Liver (tissue), 3 donors: ENCODE measurements at regions not wholly inside any gene's neighbourhood (a gene's known extent, or its start where the extent isn't known, plus 50 kb on each side); places are given as distances from the start of the nearest gene placed in this dataset.

ENCODE experiments used
- ATF3 ChIP-seq: IDR thresholded peaks from 2 replicates; pipeline ENCODE4 v1.6.1; 2016; ENCODE audit warnings: antibody characterized with exemption
- CTCF ChIP-seq: fragments of 150-350 bp; IDR thresholded peaks from 2 replicates; pipeline ENCODE4 v1.5.1; 2017; ENCODE audit warnings: improper control_type of control experiment, low read depth, low read length; ENCODE audit not compliant: missing input control
- EGR1 ChIP-seq, 2 donors: IDR thresholded peaks; 2 replicates each; pipeline ENCODE4 v1.6.1; 2016 to 2018; ENCODE audit warnings: antibody characterized with exemption in 2 of 2, low read depth in 2 of 2
- HNF4G ChIP-seq: IDR thresholded peaks from 2 replicates; pipeline ENCODE4 v1.6.1; 2016; ENCODE audit warnings: antibody characterized with exemption
- REST ChIP-seq: IDR thresholded peaks from 2 replicates; pipeline ENCODE4 v1.6.1; 2016; ENCODE audit warnings: antibody characterized with exemption, mild to moderate bottlenecking
- RXRA ChIP-seq, 2 donors: IDR thresholded peaks; 2 replicates each; pipeline ENCODE4 v1.6.1; 2017 to 2018; ENCODE audit warnings: antibody characterized with exemption in 2 of 2, mild to moderate bottlenecking in 1 of 2
- ZBTB33 ChIP-seq: IDR thresholded peaks from 2 replicates; pipeline ENCODE4 v1.6.1; 2016; ENCODE audit warnings: antibody characterized with exemption
- donor health status: healthy.
- donor health status: healthy.

- TF ChIP-seq REST, result no peak
- TF ChIP-seq CTCF, result no peak
- TF ChIP-seq ZBTB33, result no peak
- TF ChIP-seq RXRA (IDR thresholded peaks at IDR 0.05), result no peak
- TF ChIP-seq HNF4G, result no peak
- no peak for TF ChIP-seq ATF3
- TF ChIP-seq EGR1 (IDR thresholded peaks at IDR 0.05; ENCODE audit: low read depth in 2 of 2), result no peak
Measured at GRCh38 chr9:12274577-12274976, 418.6 kb upstream of the TYRP1 start.
